ENCODE measurements at regions not wholly inside any gene's neighbourhood (a gene's known extent, or its start where the extent isn't known, plus 50 kb on each side); places are given as distances from the start of the nearest gene placed in this dataset.

DNA sequence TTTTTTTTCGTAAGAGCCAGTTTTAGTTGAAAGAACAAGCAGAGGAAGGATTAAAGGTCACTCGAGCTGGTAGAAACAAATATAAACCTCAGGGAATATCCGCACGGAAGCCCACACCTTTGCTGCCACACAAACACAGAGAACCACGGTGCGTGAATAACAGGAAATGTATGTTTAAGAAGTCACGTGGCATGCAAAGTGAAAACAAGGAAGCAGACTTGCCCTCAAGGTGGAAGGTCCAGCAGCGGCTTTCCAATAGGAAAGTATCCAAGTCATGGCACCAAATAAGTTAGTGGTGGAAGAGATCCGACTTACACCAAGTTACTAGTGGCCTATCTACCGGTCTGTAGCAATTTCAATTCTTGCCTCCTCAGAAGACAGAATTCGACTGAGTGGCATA is 215.5 kb downstream of the HHIP start (continued):
- TF ChIP-seq, protein P1, sequence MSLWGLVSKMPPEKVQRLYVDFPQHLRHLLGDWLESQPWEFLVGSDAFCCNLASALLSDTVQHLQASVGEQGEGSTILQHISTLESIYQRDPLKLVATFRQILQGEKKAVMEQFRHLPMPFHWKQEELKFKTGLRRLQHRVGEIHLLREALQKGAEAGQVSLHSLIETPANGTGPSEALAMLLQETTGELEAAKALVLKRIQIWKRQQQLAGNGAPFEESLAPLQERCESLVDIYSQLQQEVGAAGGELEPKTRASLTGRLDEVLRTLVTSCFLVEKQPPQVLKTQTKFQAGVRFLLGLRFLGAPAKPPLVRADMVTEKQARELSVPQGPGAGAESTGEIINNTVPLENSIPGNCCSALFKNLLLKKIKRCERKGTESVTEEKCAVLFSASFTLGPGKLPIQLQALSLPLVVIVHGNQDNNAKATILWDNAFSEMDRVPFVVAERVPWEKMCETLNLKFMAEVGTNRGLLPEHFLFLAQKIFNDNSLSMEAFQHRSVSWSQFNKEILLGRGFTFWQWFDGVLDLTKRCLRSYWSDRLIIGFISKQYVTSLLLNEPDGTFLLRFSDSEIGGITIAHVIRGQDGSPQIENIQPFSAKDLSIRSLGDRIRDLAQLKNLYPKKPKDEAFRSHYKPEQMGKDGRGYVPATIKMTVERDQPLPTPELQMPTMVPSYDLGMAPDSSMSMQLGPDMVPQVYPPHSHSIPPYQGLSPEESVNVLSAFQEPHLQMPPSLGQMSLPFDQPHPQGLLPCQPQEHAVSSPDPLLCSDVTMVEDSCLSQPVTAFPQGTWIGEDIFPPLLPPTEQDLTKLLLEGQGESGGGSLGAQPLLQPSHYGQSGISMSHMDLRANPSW (CRISPR knock-in tag; conservative IDR thresholded peaks at IDR 0.05; ENCODE audit: low read depth) = no peak
- TF ChIP-seq, protein P2, sequence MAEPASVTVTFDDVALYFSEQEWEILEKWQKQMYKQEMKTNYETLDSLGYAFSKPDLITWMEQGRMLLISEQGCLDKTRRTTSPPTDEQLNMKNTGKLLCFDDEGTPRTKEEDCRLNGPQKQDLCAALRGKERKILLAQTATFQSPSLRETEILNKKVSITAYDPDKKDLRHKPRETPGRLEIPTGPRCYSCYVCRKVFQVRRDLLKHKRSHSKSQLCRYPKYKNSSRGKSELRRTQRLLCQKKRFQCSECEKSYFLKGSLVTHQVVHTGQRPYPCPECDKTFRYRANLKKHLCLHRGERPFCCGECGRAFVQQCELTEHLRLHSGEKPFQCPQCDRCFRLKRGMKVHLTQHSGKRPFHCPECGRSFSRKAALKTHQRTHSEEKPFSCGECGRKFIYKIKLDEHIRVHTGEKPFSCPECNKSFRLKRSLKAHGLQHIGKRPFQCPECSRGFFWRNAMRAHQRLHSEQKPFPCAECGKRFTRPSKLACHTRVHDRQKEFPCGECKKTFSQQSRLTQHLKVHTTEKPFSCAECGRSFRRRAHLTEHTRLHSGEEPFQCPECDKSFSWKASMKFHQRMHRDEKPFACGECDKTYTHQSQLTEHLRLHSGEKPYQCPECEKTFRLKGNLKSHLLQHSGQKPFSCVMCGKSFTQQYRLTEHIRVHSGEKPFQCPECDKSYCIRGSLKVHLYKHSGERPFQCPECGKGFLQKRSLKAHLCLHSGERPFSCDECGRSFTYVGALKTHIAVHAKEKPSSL (CRISPR knock-in tag; conservative IDR thresholded peaks at IDR 0.05) = no peak
- TF ChIP-seq KAT7 (CRISPR knock-in tag; IDR thresholded peaks at IDR 0.05; ENCODE audit: borderline replicate concordance) (no peak), ZNF423 (CRISPR knock-in tag; IDR thresholded peaks at IDR 0.05) (no peak), TEAD4 (CRISPR knock-in tag; IDR thresholded peaks at IDR 0.05) (no peak), JAZF1 (CRISPR knock-in tag; IDR thresholded peaks at IDR 0.05) (no peak)

- ChIA-PET CTCF (no interaction called here), POLR2A (no interaction called here)
- no peak for DNase-seq (ENCODE audit: low spot score)
- H3K9me3 Mint-ChIP-seq = peaks cover 55% of the 10 kb centered on the region
- H3K4me1 Mint-ChIP-seq = 0 out of 2 replicates have a peak, but pooled peaks cover 2% of the 10 kb centered on the region
- no peak overlapping the region for H3K4me3 Mint-ChIP-seq
- H3K27me3 Mint-ChIP-seq (ENCODE audit: low read depth) = peaks cover 3% of the 10 kb centered on the region; the same call in 1 of the 2 replicates
- peaks cover 26% of the 10 kb centered on the region for H3K36me3 Mint-ChIP-seq
- H3K27ac Mint-ChIP-seq = no peak overlapping the region
- no peak for ATAC-seq
- TF ChIP-seq, protein P3, sequence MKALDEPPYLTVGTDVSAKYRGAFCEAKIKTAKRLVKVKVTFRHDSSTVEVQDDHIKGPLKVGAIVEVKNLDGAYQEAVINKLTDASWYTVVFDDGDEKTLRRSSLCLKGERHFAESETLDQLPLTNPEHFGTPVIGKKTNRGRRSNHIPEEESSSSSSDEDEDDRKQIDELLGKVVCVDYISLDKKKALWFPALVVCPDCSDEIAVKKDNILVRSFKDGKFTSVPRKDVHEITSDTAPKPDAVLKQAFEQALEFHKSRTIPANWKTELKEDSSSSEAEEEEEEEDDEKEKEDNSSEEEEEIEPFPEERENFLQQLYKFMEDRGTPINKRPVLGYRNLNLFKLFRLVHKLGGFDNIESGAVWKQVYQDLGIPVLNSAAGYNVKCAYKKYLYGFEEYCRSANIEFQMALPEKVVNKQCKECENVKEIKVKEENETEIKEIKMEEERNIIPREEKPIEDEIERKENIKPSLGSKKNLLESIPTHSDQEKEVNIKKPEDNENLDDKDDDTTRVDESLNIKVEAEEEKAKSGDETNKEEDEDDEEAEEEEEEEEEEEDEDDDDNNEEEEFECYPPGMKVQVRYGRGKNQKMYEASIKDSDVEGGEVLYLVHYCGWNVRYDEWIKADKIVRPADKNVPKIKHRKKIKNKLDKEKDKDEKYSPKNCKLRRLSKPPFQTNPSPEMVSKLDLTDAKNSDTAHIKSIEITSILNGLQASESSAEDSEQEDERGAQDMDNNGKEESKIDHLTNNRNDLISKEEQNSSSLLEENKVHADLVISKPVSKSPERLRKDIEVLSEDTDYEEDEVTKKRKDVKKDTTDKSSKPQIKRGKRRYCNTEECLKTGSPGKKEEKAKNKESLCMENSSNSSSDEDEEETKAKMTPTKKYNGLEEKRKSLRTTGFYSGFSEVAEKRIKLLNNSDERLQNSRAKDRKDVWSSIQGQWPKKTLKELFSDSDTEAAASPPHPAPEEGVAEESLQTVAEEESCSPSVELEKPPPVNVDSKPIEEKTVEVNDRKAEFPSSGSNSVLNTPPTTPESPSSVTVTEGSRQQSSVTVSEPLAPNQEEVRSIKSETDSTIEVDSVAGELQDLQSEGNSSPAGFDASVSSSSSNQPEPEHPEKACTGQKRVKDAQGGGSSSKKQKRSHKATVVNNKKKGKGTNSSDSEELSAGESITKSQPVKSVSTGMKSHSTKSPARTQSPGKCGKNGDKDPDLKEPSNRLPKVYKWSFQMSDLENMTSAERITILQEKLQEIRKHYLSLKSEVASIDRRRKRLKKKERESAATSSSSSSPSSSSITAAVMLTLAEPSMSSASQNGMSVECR (CRISPR knock-in tag; IDR thresholded peaks at IDR 0.05; ENCODE audit: borderline replicate concordance) = no peak
- TF ChIP-seq, protein P4, sequence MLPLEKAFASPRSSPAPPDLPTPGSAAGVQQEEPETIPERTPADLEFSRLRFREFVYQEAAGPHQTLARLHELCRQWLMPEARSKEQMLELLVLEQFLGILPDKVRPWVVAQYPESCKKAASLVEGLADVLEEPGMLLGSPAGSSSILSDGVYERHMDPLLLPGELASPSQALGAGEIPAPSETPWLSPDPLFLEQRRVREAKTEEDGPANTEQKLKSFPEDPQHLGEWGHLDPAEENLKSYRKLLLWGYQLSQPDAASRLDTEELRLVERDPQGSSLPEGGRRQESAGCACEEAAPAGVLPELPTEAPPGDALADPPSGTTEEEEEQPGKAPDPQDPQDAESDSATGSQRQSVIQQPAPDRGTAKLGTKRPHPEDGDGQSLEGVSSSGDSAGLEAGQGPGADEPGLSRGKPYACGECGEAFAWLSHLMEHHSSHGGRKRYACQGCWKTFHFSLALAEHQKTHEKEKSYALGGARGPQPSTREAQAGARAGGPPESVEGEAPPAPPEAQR (CRISPR knock-in tag; IDR thresholded peaks at IDR 0.05) = no peak
- TF ChIP-seq PRRX2 (CRISPR knock-in tag; IDR thresholded peaks at IDR 0.05) (no peak), ZNF396 (CRISPR knock-in tag; IDR thresholded peaks at IDR 0.05; ENCODE audit: borderline replicate concordance) (no peak), MYBL2 (CRISPR knock-in tag; IDR thresholded peaks at IDR 0.05) (no peak), FOXK1 (CRISPR knock-in tag; IDR thresholded peaks at IDR 0.05) (no peak), IRF1 (CRISPR knock-in tag; IDR thresholded peaks at IDR 0.05) (no peak), CBFB (CRISPR knock-in tag; IDR thresholded peaks at IDR 0.05; ENCODE audit: low read depth) (no peak), OVOL2 (CRISPR knock-in tag; IDR thresholded peaks at IDR 0.05; ENCODE audit: borderline replicate concordance) (no peak), ERG (CRISPR knock-in tag; IDR thresholded peaks at IDR 0.05) (no peak), NR2C2 (CRISPR knock-in tag; IDR thresholded peaks at IDR 0.05) (no peak), FOXP4 (CRISPR knock-in tag; IDR thresholded peaks at IDR 0.05) (no peak), ZNF138 (CRISPR knock-in tag; conservative IDR thresholded peaks at IDR 0.05) (no peak)
- TF ChIP-seq, protein P5, sequence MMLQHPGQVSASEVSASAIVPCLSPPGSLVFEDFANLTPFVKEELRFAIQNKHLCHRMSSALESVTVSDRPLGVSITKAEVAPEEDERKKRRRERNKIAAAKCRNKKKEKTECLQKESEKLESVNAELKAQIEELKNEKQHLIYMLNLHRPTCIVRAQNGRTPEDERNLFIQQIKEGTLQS (CRISPR knock-in tag; conservative IDR thresholded peaks at IDR 0.05) = no peak
- TF ChIP-seq, protein P6, sequence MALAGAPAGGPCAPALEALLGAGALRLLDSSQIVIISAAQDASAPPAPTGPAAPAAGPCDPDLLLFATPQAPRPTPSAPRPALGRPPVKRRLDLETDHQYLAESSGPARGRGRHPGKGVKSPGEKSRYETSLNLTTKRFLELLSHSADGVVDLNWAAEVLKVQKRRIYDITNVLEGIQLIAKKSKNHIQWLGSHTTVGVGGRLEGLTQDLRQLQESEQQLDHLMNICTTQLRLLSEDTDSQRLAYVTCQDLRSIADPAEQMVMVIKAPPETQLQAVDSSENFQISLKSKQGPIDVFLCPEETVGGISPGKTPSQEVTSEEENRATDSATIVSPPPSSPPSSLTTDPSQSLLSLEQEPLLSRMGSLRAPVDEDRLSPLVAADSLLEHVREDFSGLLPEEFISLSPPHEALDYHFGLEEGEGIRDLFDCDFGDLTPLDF (CRISPR knock-in tag; IDR thresholded peaks at IDR 0.05) = no peak
Measured at GRCh38 chr4:144862210-144862609, 216.3 kb downstream of the HHIP start.

All from WTC11 (cell line).